Smooth muscle cell (in vitro differentiated cells): ENCODE measurements at regions not wholly inside any gene's neighbourhood (a gene's known extent, or its start where the extent isn't known, plus 50 kb on each side); places are given as distances from the start of the nearest gene placed in this dataset.
"Not testable (repeated sequence)": the region's sequence is repeated elsewhere in the genome, so short reads cannot be mapped to it uniquely, and the experiment has no call there.

Source experiments
- DNase-seq: peaks from one replicate; lab custom pipeline; 2025; ENCODE audit not compliant: unreplicated experiment; lab: John Stamatoyannopoulos, UW
- H2AFZ ChIP-seq: fragments of 200-600 bp; sonication (generic); 2 replicates; pipeline ENCODE4 v1.6.0; 2016; ENCODE audit warnings: antibody characterized with exemption, low read depth, mild to moderate bottlenecking
- H3F3A ChIP-seq: fragments of 200-600 bp; sonication (generic); 2 replicates; pipeline ENCODE4 v1.6.0; 2017; ENCODE audit warnings: antibody characterized with exemption, low read depth
- H3K27ac ChIP-seq: fragments of 200-600 bp; sonication (generic); 2 replicates; pipeline ENCODE4 v1.5.1; 2016; ENCODE audit warnings: low read depth, mild to moderate bottlenecking
- H3K27me3 ChIP-seq: fragments of 200-600 bp; sonication (generic); 2 replicates; pipeline ENCODE4 v1.6.1; 2016; ENCODE audit warnings: low read depth, mild to moderate bottlenecking
- H3K36me3 ChIP-seq: fragments of 200-600 bp; sonication (generic); 2 replicates; pipeline ENCODE4 v1.5.1; 2016; ENCODE audit warnings: low read depth
- H3K4me1 ChIP-seq: fragments of 200-600 bp; sonication (generic); 2 replicates; pipeline ENCODE4 v1.5.1; 2016; ENCODE audit warnings: low read depth
- H3K4me2 ChIP-seq: fragments of 200-600 bp; sonication (generic); 2 replicates; pipeline ENCODE4 v1.6.0; 2016; ENCODE audit warnings: mild to moderate bottlenecking
- H3K4me3 ChIP-seq: fragments of 200-600 bp; sonication (generic); 2 replicates; pipeline ENCODE4 v1.5.1; 2016; ENCODE audit warnings: mild to moderate bottlenecking
- H3K79me2 ChIP-seq: fragments of 200-600 bp; sonication (generic); 2 replicates; pipeline ENCODE4 v1.6.0; 2016; ENCODE audit warnings: low read depth, mild to moderate bottlenecking
- H3K9ac ChIP-seq: fragments of 200-600 bp; sonication (generic); 2 replicates; pipeline ENCODE4 v1.6.0; 2016; ENCODE audit warnings: low read depth
- H3K9me3 ChIP-seq: fragments of 200-600 bp; sonication (generic); replicated peaks from 2 replicates; pipeline ENCODE4 v1.5.1; 2016; ENCODE audit warnings: low read depth
- H4K20me1 ChIP-seq: fragments of 200-600 bp; sonication (generic); 2 replicates; pipeline ENCODE4 v1.6.0; 2016; ENCODE audit warnings: low read depth
- WGBS: methylation state at CpG from one replicate; pipeline ENCODE4 v1.1.7; 2016; ENCODE audit warnings: low lambda C conversion rate; 5-methylcytosine and 5-hydroxymethylcytosine counted together
- TF ChIP-seq, protein P1 (sequence below): fragments of 200-600 bp; sonication (generic); IDR thresholded peaks from 2 replicates; pipeline ENCODE4 v1.5.1; 2017; ENCODE audit warnings: borderline replicate concordance, mild to moderate bottlenecking, antibody characterized with exemption; ENCODE audit not compliant: insufficient read depth, poor library complexity, severe bottlenecking

DNA sequence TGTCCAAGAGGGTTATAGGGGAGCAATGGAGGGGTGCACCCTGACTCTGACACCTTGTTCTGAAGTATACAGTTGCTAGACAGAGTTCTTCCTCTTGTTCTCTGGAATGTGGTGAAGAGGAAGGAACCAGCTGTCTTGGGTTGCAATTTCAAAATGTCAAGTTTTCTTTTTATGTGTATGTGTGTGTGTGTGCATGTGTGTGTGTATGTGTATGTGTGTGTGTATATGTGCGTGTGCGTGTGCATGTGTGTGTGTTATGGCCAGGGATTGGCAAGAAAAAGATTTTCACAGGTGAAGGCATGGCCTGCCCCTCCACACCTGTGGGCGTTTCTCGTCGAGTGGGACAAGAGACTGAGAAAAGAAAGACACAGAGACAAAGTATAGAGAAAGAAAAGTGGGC lies 81.6 kb upstream of the ADGRA3 start:
- no peak for DNase-seq
- WGBS = 88% methylated on average over 5 of the region's 5 CpGs

DNA sequence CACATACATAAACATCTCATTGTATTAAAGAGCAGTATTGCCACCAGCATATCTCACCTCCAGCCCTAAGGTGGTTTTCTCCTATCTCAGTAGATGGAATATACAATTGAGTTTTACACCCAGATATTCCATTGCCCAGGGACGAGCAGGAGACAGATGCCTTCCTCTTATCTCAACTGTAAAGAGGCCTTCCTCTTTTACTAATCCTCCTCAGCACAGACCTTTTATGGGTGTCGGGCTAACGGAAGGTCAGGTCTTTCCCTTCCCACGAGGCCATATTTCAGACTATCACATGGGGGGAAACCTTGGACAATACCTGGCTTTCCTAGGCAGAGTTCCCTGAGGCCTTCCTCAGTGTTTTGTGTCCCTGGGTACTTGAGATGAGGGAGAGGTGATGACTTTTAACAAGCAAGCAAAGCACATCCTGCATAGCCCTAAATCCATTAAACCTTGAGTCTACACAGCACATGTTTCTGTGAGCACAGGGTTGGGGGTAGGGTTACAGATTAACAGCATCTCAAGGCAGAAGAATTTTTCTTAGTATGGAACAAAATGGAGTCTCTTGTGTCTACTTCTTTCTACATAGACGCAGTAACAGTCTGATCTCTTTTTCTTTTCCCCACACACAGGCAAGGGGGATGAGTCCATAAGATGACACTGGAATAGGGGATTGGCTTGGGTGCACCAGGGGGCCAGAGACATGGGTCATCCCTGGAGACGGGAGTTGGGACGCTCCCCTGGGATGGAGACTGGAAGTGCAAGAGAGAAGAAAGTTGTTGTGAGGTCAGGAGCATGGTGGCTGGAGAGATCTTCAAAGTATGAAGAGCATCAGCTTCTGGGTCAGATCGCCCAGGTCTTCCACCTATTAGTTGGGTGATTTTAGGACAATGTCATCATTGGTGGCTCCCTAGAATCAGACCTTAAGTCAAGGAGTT lies 82.5 kb upstream of the ADGRA3 start:
- H2AFZ ChIP-seq, H3K9me3 ChIP-seq, H3K36me3 ChIP-seq, H3F3A ChIP-seq, H3K27ac ChIP-seq, H3K4me2 ChIP-seq, H3K79me2 ChIP-seq, H4K20me1 ChIP-seq, H3K4me3 ChIP-seq, H3K4me1 ChIP-seq, H3K27me3 ChIP-seq, DNase-seq, H3K9ac ChIP-seq: not testable (repeated sequence)
- WGBS = 56% methylated on average over 8 of the region's 8 CpGs

More for the DNA sequence above, 81.6 kb upstream of the ADGRA3 start:
- Histone ChIP-seq H3K4me3 (no peak overlapping the region), H3K4me2 (no peak overlapping the region), H3K27me3 (no peaks in the 10 kb centered on the region), H3K4me1 (no peaks in the 10 kb centered on the region), H3K9ac (no peak overlapping the region), H2AFZ (no peak overlapping the region), H3F3A (no peaks in the 10 kb centered on the region), H3K9me3 (no peaks in the 10 kb centered on the region), H3K27ac (no peak overlapping the region), H4K20me1 (no peaks in the 10 kb centered on the region), H3K79me2 (no peaks in the 10 kb centered on the region), H3K36me3 (no peaks in the 10 kb centered on the region)
- TF ChIP-seq, protein P1, sequence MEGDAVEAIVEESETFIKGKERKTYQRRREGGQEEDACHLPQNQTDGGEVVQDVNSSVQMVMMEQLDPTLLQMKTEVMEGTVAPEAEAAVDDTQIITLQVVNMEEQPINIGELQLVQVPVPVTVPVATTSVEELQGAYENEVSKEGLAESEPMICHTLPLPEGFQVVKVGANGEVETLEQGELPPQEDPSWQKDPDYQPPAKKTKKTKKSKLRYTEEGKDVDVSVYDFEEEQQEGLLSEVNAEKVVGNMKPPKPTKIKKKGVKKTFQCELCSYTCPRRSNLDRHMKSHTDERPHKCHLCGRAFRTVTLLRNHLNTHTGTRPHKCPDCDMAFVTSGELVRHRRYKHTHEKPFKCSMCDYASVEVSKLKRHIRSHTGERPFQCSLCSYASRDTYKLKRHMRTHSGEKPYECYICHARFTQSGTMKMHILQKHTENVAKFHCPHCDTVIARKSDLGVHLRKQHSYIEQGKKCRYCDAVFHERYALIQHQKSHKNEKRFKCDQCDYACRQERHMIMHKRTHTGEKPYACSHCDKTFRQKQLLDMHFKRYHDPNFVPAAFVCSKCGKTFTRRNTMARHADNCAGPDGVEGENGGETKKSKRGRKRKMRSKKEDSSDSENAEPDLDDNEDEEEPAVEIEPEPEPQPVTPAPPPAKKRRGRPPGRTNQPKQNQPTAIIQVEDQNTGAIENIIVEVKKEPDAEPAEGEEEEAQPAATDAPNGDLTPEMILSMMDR = no peak

DNA sequence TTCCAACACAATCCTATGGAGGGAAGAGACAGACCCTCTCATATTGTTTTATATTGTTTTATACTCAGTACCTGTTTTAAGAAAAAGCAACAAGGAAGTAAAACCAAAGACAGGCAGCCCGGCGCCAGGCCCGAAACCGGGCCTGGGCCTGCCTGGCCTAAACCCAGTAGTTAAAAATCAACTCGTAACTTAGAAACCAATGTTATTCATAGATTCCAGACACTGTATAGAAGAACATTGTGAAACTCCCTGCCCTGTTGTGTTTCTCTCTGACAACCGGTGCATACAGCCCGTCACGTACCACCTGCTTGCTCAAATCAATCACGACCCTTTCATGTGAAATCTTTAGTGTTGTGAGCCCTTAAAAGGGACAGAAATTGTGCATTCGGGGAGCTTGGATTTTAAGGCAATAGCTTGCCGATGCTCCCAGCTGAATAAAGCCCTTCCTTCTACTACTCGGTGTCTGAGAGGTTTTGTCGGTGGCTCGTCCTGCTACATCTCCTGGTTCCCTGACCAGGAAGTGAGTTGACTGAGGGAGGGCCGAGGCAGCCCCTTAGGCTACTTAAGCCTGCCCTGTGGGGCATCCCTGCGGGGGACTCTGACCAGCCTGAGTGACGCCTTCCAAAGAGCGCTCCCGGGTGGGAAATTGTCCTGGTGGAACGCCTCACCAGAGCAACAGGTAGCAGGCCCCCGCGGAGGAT lies 83.5 kb upstream of the ADGRA3 start:
- not testable (repeated sequence) for H3K9ac ChIP-seq, H3K4me2 ChIP-seq, H3K27ac ChIP-seq, H3K36me3 ChIP-seq, H3F3A ChIP-seq, H3K4me3 ChIP-seq, H4K20me1 ChIP-seq, DNase-seq, H3K79me2 ChIP-seq, H2AFZ ChIP-seq, H3K9me3 ChIP-seq, H3K4me1 ChIP-seq, H3K27me3 ChIP-seq
- 93% methylated on average over 22 of the region's 22 CpGs for WGBS

DNA sequence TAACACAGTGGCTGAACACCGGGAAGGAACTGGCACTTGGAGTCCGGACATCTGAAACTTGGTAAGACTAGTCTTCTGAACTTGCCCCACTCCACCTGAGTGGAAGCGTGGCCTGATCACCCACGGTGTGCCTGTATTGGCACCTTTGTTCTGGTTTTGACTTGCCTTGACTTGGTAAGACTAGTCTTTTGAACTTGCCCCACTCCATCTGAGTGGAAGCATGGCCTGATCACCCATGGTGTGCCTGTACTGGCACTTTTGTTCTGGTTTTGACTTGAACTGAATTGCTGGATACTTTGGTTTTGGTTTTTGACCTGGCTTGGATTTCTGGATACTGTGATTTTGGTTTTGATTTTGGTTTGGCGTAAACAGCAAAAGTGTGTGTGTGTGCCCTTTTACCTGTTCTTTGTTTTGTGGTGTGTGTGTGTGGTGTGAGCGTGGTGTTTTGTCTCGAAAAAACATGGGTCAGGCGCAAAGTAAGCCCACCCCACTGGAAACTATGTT lies 84.1 kb upstream of the ADGRA3 start:
- H3K9me3 ChIP-seq, H3K79me2 ChIP-seq, H4K20me1 ChIP-seq, H3K27me3 ChIP-seq, DNase-seq, H3F3A ChIP-seq, H3K27ac ChIP-seq, H3K9ac ChIP-seq, H3K4me3 ChIP-seq, H3K4me1 ChIP-seq, H3K4me2 ChIP-seq, H3K36me3 ChIP-seq, H2AFZ ChIP-seq: not testable (repeated sequence)
- WGBS = 94% methylated on average over 8 of the region's 8 CpGs

DNA sequence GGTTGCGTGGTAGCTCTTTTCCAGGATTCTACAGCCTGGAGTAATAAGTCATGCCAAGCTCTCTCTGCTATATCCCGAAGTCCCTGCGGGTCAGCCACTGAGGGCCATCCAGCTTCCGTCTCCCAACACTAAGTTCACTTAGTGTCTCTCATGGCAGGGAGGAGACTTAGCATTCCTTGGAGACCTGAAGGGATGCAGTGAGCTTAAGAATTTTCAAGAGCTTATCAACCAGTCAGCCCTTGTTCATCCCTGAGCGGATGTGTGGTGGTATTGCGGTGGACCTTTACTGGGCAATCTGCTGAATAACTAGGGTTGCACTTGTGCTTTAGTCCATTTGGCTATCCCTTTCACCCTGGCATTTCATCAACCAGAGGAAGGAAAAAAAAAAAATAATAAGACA lies 85.8 kb upstream of the ADGRA3 start:
- not testable (repeated sequence) for DNase-seq, H4K20me1 ChIP-seq, H3K9ac ChIP-seq, H3K27me3 ChIP-seq, H3F3A ChIP-seq, H3K4me1 ChIP-seq, H3K36me3 ChIP-seq, H3K4me3 ChIP-seq, H2AFZ ChIP-seq, H3K27ac ChIP-seq, H3K79me2 ChIP-seq, H3K4me2 ChIP-seq, H3K9me3 ChIP-seq
- 95% methylated on average over 6 of the region's 6 CpGs for WGBS
